HepG2 (cell line): ENCODE measurements at regions not wholly inside any gene's neighbourhood (a gene's known extent, or its start where the extent isn't known, plus 50 kb on each side); places are given as distances from the start of the nearest gene placed in this dataset.

Experiments used
- CREBL2 ChIP-seq: sonication (generic); formaldehyde crosslinking; IDR thresholded peaks from 2 replicates; pipeline ENCODE4 v1.8.1; 2023; ENCODE audit warnings: missing genetic modification reagents, mild to moderate bottlenecking, borderline replicate concordance
- IRF1 ChIP-seq: sonication (generic); formaldehyde crosslinking; IDR thresholded peaks from 2 replicates; pipeline ENCODE4 v1.4.0; 2020; ENCODE audit warnings: low read depth, mild to moderate bottlenecking, missing genetic modification reagents
- ZFP1 ChIP-seq: IDR thresholded peaks from 2 replicates; pipeline ENCODE4 v1.6.1; 2016
- ZNF274 ChIP-seq: sonication (generic); formaldehyde crosslinking; IDR thresholded peaks from 2 replicates; pipeline ENCODE4 v1.5.1; 2020; ENCODE audit warnings: mild to moderate bottlenecking, missing genetic modification reagents

DNA sequence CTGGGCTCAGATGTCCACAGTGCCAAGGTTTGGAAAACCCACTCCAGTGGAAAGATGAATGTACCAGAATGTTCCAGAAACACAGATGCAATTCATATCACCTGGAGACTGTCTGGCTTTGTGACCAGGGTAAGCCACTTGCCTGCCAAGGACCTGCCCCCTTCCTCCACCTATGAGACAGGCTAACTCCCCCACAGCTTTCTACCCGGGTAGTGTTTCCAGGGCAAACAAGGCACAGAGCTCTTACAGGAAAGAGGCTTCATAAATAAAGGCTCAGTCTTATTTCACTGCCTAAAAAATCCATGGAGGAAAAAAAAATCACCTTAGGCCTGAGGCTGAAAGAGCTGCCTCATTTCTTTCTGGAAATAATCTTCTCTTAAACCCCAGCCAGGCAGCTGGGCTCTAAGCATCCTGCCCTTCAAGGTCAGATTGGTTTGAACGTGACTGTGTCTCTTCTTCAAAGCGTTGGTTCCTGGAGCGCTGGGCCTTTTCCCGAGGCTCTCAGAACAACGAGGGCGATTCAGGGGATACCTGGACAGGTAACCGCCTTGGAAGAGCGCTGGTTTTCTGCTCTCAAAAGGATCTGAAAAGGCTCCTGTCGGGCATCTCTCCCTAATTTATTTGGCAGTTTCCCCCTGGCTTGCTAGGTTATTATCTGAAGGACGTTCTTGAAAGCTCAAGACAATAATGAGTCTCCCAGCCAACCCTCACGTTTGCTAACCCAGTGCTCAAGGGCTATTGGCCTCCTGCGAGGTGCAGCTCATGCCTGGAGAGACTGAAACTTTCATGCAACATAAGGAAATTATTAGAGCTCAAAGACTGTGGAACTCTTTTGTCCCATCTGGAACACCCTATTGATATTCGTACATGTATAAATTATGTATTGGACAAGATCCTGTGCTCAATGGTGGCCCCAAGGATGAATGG lies 199.2 kb upstream of the PMEPA1 start:
- TF ChIP-seq ZFP1 (CRISPR knock-in tag) = no peak
- TF ChIP-seq CREBL2 (CRISPR knock-in tag) = no peak
- TF ChIP-seq IRF1 (CRISPR knock-in tag) = no peak
- TF ChIP-seq ZNF274 (CRISPR knock-in tag) = no peak
